HCT116 (cell line): ENCODE measurements at regions not wholly inside any gene's neighbourhood (a gene's known extent, or its start where the extent isn't known, plus 50 kb on each side); places are given as distances from the start of the nearest gene placed in this dataset.

Experiments used
- ATAC-seq: fragments of 200-7000 bp; cut with Tn5 transposase; 2 replicates; pipeline ENCODE4 v1.9.1; 2020; ENCODE audit warnings: mild to moderate bottlenecking, moderate library complexity
- BruUV-seq: library from RNA; stranded (reverse); fragments of 400-500 nt; replicated peaks from 2 replicates; lab custom pipeline; 2021; lab: Mats Ljungman, UMichigan
- CTCF ChIA-PET: fragments of 300-600 bp; sonication (Branson Sonifier 250); formaldehyde crosslinking; loops from one replicate; lab custom pipeline; 2021; ENCODE audit warnings: antibody characterized with exemption; lab: Charles Lee
- POLR2A ChIA-PET: fragments of 300-600, 350-600 bp; sonication (Branson Sonifier 250); formaldehyde crosslinking; loops from one replicate; lab custom pipeline; 2021; ENCODE audit warnings: antibody characterized with exemption; lab: Charles Lee
- RAD21 ChIA-PET, 2 experiments: fragments of 300-600 bp; sonication (Branson Sonifier 250); formaldehyde crosslinking; loops; one replicate each; lab custom pipeline; 2023; ENCODE audit warnings: low total read pairs in 2 of 2; ENCODE audit not compliant: uncharacterized antibody in 2 of 2, unreplicated experiment in 2 of 2, low non-redundant PET in 1 of 2; lab: Charles Lee
- DNase-seq: peaks from one replicate; pipeline ENCODE4 v3.0.0-alpha.2; 2010; ENCODE audit warnings: low read depth, low spot score
- H2AFZ ChIP-seq: fragments of 200-600 bp; shearing (Covaris generic), sonication (generic); 2 replicates; pipeline ENCODE4 v1.6.1; 2017; ENCODE audit warnings: low read depth, mixed run types, mixed read lengths, antibody characterized with exemption, low read length; ENCODE audit not compliant: poor library complexity, severe bottlenecking
- H3K27ac ChIP-seq: 2 replicates; pipeline ENCODE4 v1.5.1; 2012; ENCODE audit warnings: low read depth, low read length
- H3K27me3 ChIP-seq: fragments of 200-600 bp; sonication (generic); 2 replicates; pipeline ENCODE4 v1.6.1; 2016; ENCODE audit warnings: mixed run types, low read length, mixed read lengths; ENCODE audit not compliant: insufficient read depth
- H3K36me3 ChIP-seq, 2 experiments: fragments of 200-500 bp in 1 of 2; fragments of 200-600 bp in 1 of 2; sonication (Bioruptor generic) in 1 of 2; sonication (generic) in 1 of 2; 2 replicates each; pipeline versions ENCODE4 v1.5.1 to v1.6.1; 2014 to 2016; ENCODE audit warnings: low read length in 2 of 2, inconsistent platforms in 1 of 2, mixed read lengths in 1 of 2, mixed run types in 1 of 2; ENCODE audit not compliant: insufficient read depth in 2 of 2, control insufficient read depth in 1 of 2
- H3K4me1 ChIP-seq, 2 experiments: fragments of 200-600 bp in 1 of 2; sonication (generic) in 1 of 2; 2 replicates each; pipeline versions ENCODE4 v1.5.1 to v1.6.1; 2012 to 2017; ENCODE audit warnings: low read length in 2 of 2, inconsistent platforms in 1 of 2, mild to moderate bottlenecking in 1 of 2, mixed read lengths in 1 of 2, mixed run types in 1 of 2, moderate library complexity in 1 of 2; ENCODE audit not compliant: insufficient read depth in 2 of 2, control insufficient read depth in 1 of 2
- H3K4me2 ChIP-seq: fragments of 200-600 bp; sonication (generic); 2 replicates; pipeline ENCODE4 v1.6.1; 2017; ENCODE audit warnings: mixed run types, low read length, mixed read lengths
- H3K4me3 ChIP-seq, 2 experiments: fragments of 200-600 bp in 1 of 2; sonication (generic) in 1 of 2; replicated peaks in 1 of 2; 2 replicates each; pipeline ENCODE4 v1.5.1; 2011 to 2016; ENCODE audit warnings: low read length in 2 of 2, control low read depth in 1 of 2, low read depth in 1 of 2, mild to moderate bottlenecking in 1 of 2, mixed read lengths in 1 of 2, mixed run types in 1 of 2
- H3K79me2 ChIP-seq: fragments of 200-600 bp; sonication (generic); 2 replicates; pipeline ENCODE4 v1.6.1; 2017; ENCODE audit warnings: mild to moderate bottlenecking, mixed run types, low read length, moderate library complexity, mixed read lengths; ENCODE audit not compliant: insufficient read depth
- H3K9ac ChIP-seq: fragments of 200-600 bp; sonication (generic); 2 replicates; pipeline ENCODE4 v1.6.1; 2016; ENCODE audit warnings: low read length, mixed read lengths
- H3K9me2 ChIP-seq: fragments of 200-600 bp; sonication (generic), shearing (Covaris generic); 2 replicates; pipeline ENCODE4 v1.6.1; 2017; ENCODE audit warnings: mixed run types, mild to moderate bottlenecking, moderate library complexity; ENCODE audit not compliant: insufficient read depth
- H3K9me3 ChIP-seq, 2 experiments: fragments of 200-500 bp in 1 of 2; fragments of 200-600 bp in 1 of 2; sonication (Bioruptor generic) in 1 of 2; sonication (generic) in 1 of 2; 2 replicates each; pipeline ENCODE4 v1.6.1; 2014 to 2017; ENCODE audit warnings: low read length in 2 of 2, mixed read lengths in 2 of 2, inconsistent platforms in 1 of 2, low read depth in 1 of 2, mild to moderate bottlenecking in 1 of 2, mixed run types in 1 of 2, moderate library complexity in 1 of 2; ENCODE audit not compliant: control insufficient read depth in 1 of 2, insufficient read depth in 1 of 2
- H4K20me1 ChIP-seq: fragments of 200-600 bp; sonication (generic), shearing (Covaris generic); 2 replicates; pipeline ENCODE4 v1.6.1; 2017; ENCODE audit warnings: mixed run types, mild to moderate bottlenecking, moderate library complexity; ENCODE audit not compliant: insufficient read depth
- CBX3 ChIP-seq: IDR thresholded peaks from 2 replicates; pipeline ENCODE4 v1.6.1; 2012; ENCODE audit warnings: low read depth
- CEBPB ChIP-seq: IDR thresholded peaks from 2 replicates; pipeline ENCODE4 v1.6.1; 2012; ENCODE audit warnings: low read depth
- EZH2 ChIP-seq: fragments of 200-600 bp; sonication (generic); IDR thresholded peaks from 2 replicates; pipeline ENCODE4 v1.6.1; 2017; ENCODE audit warnings: antibody characterized with exemption, mixed run types
- MAX ChIP-seq: IDR thresholded peaks from 2 replicates; pipeline ENCODE4 v1.6.1; 2012
- POLR2AphosphoS5 ChIP-seq: IDR thresholded peaks from 2 replicates; pipeline ENCODE4 v1.6.1; 2011; ENCODE audit warnings: mild to moderate bottlenecking, low read depth, low read length, moderate library complexity
- REST ChIP-seq: IDR thresholded peaks from 2 replicates; pipeline ENCODE4 v1.6.1; 2012; ENCODE audit warnings: low read depth
- SIN3A ChIP-seq: IDR thresholded peaks from 2 replicates; pipeline ENCODE4 v1.6.1; 2012; ENCODE audit warnings: low read depth
- TCF7L2 ChIP-seq: IDR thresholded peaks from 2 replicates; pipeline ENCODE4 v1.7.0; 2011; ENCODE audit warnings: borderline replicate concordance, inconsistent platforms; ENCODE audit not compliant: insufficient read depth, insufficient read length; ENCODE audit errors: extremely low read depth
- YY1 ChIP-seq: IDR thresholded peaks from 2 replicates; pipeline ENCODE4 v1.6.1; 2011; ENCODE audit warnings: low read length, low read depth, moderate library complexity, mild to moderate bottlenecking; ENCODE audit not compliant: insufficient replicate concordance; ENCODE audit errors: extremely low read depth
- intact Hi-C: fragments of 100-400 bp; cut with micrococcal nuclease; formaldehyde crosslinking; loops from 2 replicates; pipeline ENCODE4 v1.10.0; 2022

GRCh38 chr1:221633841-221634409, 108.0 kb downstream of the DUSP10 start:
- intact Hi-C loops, result no loop called here
- DNase-seq (no peak), ATAC-seq (no peak)
- no peaks in the 10 kb centered on the region for H3K36me3 ChIP-seq
- BruUV-seq, result no TSS peak
- H4K20me1 ChIP-seq, result no peaks in the 10 kb centered on the region
- no peak overlapping the region for H3K4me3 ChIP-seq
- RAD21 ChIA-PET, result no interaction called here
- no peak overlapping the region for H2AFZ ChIP-seq
- no peak for TF ChIP-seq TCF7L2
- no peak for TF ChIP-seq SIN3A
- TF ChIP-seq YY1, result no peak
- TF ChIP-seq MAX, result no peak
- no peak for TF ChIP-seq POLR2AphosphoS5
- TF ChIP-seq EZH2, result no peak
- TF ChIP-seq REST, result no peak
- TF ChIP-seq CBX3, result no peak
- TF ChIP-seq CEBPB, result no peak
- no peak overlapping the region for H3K4me2 ChIP-seq
- POLR2A ChIA-PET, result no interaction called here
- H3K27ac ChIP-seq, result no peak overlapping the region
- no peaks in the 10 kb centered on the region for H3K4me1 ChIP-seq
- H3K79me2 ChIP-seq, result no peaks in the 10 kb centered on the region
- H3K9me3 ChIP-seq, result no peaks in the 10 kb centered on the region
- no peak overlapping the region for H3K9ac ChIP-seq
- no peaks in the 10 kb centered on the region for H3K9me2 ChIP-seq
- CTCF ChIA-PET, result no interaction called here
- H3K27me3 ChIP-seq, result no peaks in the 10 kb centered on the region
